GM21360 (cell line): ENCODE measurements at regions not wholly inside any gene's neighbourhood (a gene's known extent, or its start where the extent isn't known, plus 50 kb on each side); places are given as distances from the start of the nearest gene placed in this dataset.

ENCODE experiments used
- ATAC-seq: cut with Tn5 transposase; IDR thresholded peaks from one replicate; pipeline ENCODE4 v1.9.1; 2021; ENCODE audit warnings: mild to moderate bottlenecking, moderate library complexity; ENCODE audit not compliant: unreplicated experiment

DNA sequence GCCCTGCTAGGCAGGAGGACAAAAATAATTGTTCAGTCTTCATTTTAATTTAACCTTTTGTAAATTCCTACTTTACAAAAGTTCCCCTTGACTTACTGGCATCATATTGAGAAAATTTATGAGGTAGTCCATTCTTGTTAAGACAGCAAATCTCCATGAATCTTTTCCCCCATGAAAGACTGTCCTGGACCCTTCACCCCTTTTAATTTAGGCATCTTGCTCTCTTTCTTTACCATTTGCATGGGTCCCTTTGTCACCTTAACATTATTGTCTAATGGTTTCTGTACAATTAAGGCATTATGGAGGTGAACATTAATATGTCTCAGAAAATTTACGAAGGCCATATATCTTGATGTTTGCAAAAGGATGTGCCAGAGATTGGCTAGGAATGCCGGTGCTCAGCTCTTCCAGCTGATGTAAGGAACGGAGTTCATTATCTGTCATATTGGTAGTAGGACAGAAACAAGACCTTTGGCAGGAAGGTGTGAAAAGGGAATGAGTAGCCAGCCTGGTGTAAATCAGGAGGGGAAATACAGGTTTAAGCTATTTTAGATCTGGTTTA lies 382.8 kb upstream of the TSHZ2 start:
- ATAC-seq = no peak

DNA sequence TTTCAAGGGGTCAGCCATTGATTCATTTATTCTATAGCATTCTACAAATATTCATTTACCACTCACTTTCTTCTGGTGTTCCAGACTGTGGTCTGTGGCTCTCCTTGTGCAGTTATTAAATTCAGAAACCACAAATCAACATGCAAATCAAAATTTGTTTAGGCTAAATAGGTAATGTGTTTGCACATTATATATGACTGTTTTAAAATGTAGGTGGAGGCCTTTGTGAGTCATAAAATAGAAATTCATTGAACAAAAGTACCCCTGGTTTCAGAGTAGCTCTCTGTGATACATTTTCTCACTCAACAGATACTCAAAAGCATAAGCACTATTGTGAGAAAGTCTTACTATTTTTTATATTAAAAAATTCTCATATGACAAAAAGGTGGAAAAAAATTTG lies 385.5 kb upstream of the TSHZ2 start:
- no peak for ATAC-seq

DNA sequence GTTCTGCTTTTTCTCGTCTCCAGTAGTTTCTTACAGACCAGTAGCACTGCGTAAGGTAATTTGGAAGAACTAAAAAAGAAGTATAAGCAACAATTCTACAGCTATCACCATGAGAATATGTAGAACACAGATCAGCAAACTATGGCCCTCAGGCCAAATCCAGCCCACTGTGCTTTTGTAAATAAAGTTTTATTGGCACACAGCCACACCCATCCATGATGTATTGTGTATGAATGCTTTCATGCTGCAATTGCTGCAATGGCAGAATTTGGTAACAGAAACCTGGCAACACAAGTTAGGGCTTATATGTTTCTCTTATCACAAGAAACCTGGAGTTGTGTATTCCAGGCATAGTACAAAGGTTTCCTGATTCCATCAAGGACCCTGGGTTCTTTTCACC lies 386.8 kb upstream of the TSHZ2 start:
- ATAC-seq = no peak

- no peak for ATAC-seq
These were observed 387.0 kb upstream of the ZFP64 start for GRCh38 chr20:52578559-52578958.

DNA sequence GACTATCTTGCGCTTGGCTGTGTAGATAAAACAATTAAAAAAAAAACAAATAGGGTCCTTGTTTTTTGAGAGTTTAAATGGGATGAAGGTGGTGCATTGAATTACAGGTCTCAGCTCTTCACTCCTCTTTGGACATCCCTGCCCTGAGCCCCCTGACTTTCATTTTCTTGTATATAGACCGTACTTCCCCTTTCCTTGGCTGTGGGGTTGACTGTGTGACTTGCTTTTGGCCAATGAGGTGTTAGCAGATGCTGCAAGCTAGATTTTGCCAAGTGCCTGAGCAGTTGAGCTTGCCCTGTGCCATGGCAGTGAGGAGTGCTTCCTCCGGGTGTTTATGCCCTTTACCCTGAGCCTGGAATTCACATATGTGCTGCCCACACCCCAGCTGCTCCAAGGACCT lies 386.1 kb upstream of the ZFP64 start:
- ATAC-seq = no peak

- no peak for ATAC-seq
These were observed 381.1 kb upstream of the ZFP64 start for GRCh38 chr20:52572687-52573086.

DNA sequence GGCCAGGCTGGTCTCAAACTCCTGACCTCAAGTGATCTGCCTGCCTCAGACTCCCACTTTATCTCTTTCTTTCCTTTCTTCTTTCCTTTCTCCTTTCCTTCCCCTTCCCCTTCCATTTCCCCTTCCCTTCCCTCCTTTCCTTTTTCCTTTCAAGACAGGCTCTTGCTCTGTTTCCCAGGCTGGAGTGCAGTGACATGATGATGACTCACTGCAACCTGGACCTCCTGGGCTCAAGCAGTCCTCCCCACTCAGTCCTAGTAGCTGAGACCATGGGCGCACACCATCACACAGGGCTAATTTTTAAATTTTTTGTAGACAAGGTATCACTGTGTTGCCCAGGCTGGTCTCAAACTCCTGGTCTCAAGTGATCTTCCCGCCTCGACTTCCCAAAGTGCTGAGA lies 377.6 kb upstream of the ZFP64 start:
- no peak for ATAC-seq

- ATAC-seq = no peak
These were observed 374.0 kb upstream of the ZFP64 start for GRCh38 chr20:52565614-52566013.

DNA sequence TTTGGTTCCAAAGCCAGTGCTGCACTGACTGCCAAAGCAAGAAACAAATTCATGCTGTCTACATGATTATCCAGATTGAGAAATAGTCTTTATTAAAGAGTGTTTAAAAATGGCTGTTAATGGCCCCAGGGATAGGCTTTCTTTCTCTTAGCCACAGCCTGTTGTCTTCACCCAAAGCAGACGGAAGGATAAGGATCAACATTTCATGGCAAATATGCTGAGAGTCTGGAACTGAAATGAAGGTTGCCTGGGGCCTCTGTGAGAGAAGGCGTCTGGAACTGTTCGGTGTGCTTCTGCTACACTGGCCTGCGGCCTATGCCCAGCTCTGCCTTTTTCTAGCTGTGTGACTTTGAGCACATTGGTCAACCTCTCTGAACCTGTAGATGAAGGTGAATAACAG lies 373.0 kb upstream of the ZFP64 start:
- no peak for ATAC-seq

DNA sequence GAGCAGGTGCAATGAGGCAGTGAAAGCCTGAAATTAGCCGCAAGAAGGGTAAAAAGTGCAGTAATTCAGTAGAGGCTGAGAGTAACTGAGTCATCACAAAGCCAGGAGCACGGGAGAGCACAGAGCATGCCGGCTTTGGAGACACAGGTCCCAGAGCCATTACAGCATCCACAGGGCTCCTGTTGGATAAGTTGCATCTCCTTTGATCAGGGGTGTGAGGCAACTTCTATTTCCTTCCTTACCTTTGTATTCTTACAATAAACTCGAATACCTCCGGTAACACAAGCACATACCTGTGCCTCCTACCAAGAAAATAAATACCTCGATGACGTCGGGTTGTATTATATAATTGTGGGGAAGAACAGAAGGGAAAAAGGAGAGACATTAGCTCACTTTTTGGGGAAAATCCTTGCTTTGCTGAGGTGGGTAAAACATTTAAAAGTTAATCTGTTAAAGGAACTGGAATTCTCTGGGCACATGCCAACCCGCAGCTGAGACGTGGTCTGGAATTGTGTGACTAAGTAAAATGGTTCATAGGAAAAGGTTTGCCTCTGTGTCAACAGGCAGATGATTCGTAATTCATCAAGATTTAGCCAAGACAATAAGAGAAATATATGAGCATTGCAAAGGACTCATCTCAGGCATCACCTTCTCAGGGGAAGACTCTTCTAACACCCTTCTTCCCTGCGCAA lies 360.7 kb upstream of the ZFP64 start:
- no peak for ATAC-seq

GRCh38 chr20:52542131-52542530 lies 350.6 kb upstream of the ZFP64 start:
- no peak for ATAC-seq

DNA sequence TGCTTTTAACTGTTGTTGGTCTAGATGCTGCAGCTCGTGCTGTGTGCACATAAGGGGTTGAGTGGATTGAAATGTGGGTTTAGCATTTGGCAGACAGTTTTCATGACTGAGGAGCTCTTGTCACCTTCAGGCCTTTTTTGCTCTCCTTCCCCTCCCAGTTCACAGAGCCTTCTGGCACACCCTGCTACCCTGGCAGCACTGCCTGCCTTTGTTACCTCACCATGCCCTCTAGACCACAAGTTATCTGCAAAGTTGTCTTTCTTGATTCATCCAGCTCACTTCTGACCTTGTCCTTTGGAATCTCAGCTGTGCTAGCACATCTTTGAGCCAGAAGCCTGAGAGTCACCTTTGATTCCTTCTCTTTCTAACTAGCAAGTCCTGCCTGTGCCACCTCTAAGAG lies 348.9 kb upstream of the ZFP64 start:
- ATAC-seq = no peak

- ATAC-seq = no peak
These were observed 348.3 kb upstream of the ZFP64 start for GRCh38 chr20:52539891-52540290.

- no peak for ATAC-seq
These were observed 345.3 kb upstream of the ZFP64 start for GRCh38 chr20:52536841-52537400.

DNA sequence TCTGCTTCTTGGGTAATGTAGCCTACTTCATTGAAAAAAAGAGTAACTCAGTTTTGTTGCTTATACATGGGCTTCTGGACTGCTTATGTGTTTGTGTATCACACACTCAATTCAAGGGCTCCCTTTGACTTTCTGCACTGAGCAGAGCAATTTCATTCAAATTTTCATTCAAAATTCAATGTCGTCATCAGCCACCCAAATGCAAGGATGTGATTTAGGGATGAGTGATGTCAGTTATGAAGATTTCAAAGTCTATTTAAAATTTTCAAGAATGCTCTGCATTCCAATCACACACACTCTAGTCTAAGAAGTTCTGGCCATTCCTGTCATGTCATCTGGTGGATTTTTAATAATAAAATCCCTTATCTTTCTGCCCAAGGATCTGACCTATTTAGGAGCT lies 344.5 kb upstream of the ZFP64 start:
- ATAC-seq = no peak

GRCh38 chr20:52534616-52535015 lies 343.0 kb upstream of the ZFP64 start:
- ATAC-seq = no peak

- no peak for ATAC-seq
These were observed 341.8 kb upstream of the ZFP64 start for GRCh38 chr20:52533401-52533800.

DNA sequence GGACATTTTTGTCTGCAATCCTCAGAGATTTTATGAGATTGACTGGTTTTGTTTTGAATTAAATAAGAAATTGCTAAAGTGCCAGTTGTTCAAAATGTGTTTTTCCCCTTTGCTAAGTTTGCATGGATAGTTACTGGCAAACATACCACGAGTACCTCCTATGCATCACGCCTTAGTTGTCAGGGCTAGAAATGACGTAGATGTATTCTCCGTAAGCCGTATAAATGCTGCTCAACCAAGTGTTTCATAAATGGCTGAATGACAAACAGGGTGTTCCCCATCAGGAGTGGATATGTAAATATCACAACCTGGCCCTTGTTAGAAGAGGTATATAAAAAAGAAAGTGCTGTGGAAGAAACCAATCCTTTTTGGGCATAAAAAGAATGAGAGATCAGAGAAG lies 341.1 kb upstream of the ZFP64 start:
- ATAC-seq = no peak

- ATAC-seq = no peak
These were observed 339.0 kb upstream of the ZFP64 start for GRCh38 chr20:52530571-52530970.

GRCh38 chr20:52529826-52530225 lies 338.2 kb upstream of the ZFP64 start:
- no peak for ATAC-seq

DNA sequence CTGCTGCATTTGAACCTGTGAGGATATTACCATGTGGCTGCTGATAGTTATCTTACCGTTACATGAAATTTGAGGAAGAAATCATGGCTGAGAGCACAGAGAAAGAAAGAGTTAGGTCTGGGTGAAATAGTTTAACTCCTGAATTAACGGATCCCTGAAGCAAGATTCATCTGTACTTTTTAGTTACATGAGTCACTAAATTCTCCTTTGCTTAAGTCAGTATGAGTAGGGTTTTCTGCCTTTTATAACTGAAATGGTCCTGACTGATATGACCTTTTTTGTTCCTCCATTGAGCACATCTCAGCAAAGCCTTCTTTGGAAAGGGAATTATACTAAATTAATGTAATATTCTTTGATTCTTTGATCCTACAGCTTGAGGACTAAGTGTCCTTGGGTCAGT lies 333.3 kb upstream of the ZFP64 start:
- no peak for ATAC-seq

DNA sequence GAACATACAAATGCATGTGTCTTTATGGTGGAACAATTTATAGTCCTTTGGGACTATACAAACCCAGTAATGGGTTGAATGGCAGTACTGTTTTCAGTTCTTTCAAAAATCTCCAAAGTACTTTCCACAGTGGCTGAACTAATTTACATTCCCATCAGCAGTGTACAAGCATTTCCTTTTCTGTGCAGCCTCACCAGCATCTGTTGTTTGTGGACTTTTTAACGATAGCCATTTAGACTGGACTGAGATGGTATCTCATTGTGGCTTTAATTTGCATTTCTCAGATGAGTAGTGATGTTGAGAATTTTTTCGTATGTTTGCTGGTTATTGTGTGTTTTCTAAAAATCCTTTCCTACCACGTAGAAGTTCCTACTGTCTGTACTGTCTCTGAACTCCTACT lies 327.2 kb upstream of the ZFP64 start:
- peak; percentile 62 for ATAC-seq

- no peak for ATAC-seq
These were observed 324.3 kb upstream of the ZFP64 start for GRCh38 chr20:52515877-52516276.
